Retinal pigment epithelial cell (primary cell): ENCODE measurements at regions not wholly inside any gene's neighbourhood (a gene's known extent, or its start where the extent isn't known, plus 50 kb on each side); places are given as distances from the start of the nearest gene placed in this dataset.

Experiments used
- DNase-seq: peaks from one replicate; pipeline ENCODE4 v3.0.0-alpha.2; 2010; ENCODE audit warnings: low read depth
- H3K4me3 ChIP-seq: 2 replicates; pipeline ENCODE4 v1.5.1; 2011; ENCODE audit warnings: mild to moderate bottlenecking, low read length, control low read depth, moderate library complexity
- CTCF ChIP-seq: conservative IDR thresholded peaks from 2 replicates; pipeline ENCODE4 v1.5.1; 2011; ENCODE audit warnings: low read depth, low read length, control low read depth, inconsistent platforms

- no peak for TF ChIP-seq CTCF
- no peak for DNase-seq
- H3K4me3 ChIP-seq, result no peak overlapping the region
These were observed 92.0 kb upstream of the SNTG2 start for GRCh38 chr2:858646-859045.

GRCh38 chr2:857937-858336 is 92.7 kb upstream of the SNTG2 start:
- no peak for TF ChIP-seq CTCF
- H3K4me3 ChIP-seq, result no peak overlapping the region
- no peak for DNase-seq

- TF ChIP-seq CTCF, result no peak
- H3K4me3 ChIP-seq, result no peak overlapping the region
- DNase-seq, result no peak
These were observed 93.6 kb upstream of the SNTG2 start for GRCh38 chr2:857081-857480.

GRCh38 chr2:856456-856855 is 94.2 kb upstream of the SNTG2 start:
- no peak for DNase-seq
- no peak overlapping the region for H3K4me3 ChIP-seq
- no peak for TF ChIP-seq CTCF

- no peak for TF ChIP-seq CTCF
- no peak for DNase-seq
- H3K4me3 ChIP-seq, result no peak overlapping the region
These were observed 94.6 kb upstream of the SNTG2 start for GRCh38 chr2:856041-856440.

- DNase-seq, result no peak
- no peak overlapping the region for H3K4me3 ChIP-seq
- TF ChIP-seq CTCF, result no peak
These were observed 95.5 kb upstream of the SNTG2 start for GRCh38 chr2:855177-855576.

- H3K4me3 ChIP-seq, result no peak overlapping the region
- DNase-seq, result no peak
- TF ChIP-seq CTCF, result peak; percentile 35
These were observed 96.2 kb upstream of the SNTG2 start for GRCh38 chr2:854460-854859.
